HepG2 (cell line): ENCODE measurements at regions not wholly inside any gene's neighbourhood (a gene's known extent, or its start where the extent isn't known, plus 50 kb on each side); places are given as distances from the start of the nearest gene placed in this dataset.

Experiments
- ASH2L ChIP-seq: fragments of 300-600, 200-600 bp; sonication (generic); IDR thresholded peaks from 2 replicates; pipeline ENCODE4 v1.7.0; 2017; ENCODE audit warnings: low read depth, mild to moderate bottlenecking, moderate library complexity, mixed read lengths, low read length; ENCODE audit not compliant: insufficient read length
- HDAC2 ChIP-seq: sonication (generic); formaldehyde crosslinking; IDR thresholded peaks from 2 replicates; pipeline ENCODE4 v1.4.0; 2020; ENCODE audit warnings: missing genetic modification reagents
- HIC2 ChIP-seq: sonication (generic); formaldehyde crosslinking; IDR thresholded peaks from 2 replicates; pipeline ENCODE4 v1.9.0; 2022; ENCODE audit warnings: low read depth, missing genetic modification reagents
- HNRNPK ChIP-seq: fragments of 200-400 bp; formaldehyde crosslinking; IDR thresholded peaks from 2 replicates; pipeline ENCODE4 v1.6.1; 2018; ENCODE audit warnings: low read length, low read depth, moderate library complexity, mild to moderate bottlenecking; ENCODE audit not compliant: poor library complexity, severe bottlenecking
- NFIC ChIP-seq: IDR thresholded peaks from 2 replicates; pipeline ENCODE4 v1.6.1; 2012; ENCODE audit warnings: mild to moderate bottlenecking, low read length, inconsistent platforms
- ZFP91 ChIP-seq: sonication (generic); formaldehyde crosslinking; IDR thresholded peaks from 2 replicates; pipeline ENCODE4 v1.9.0; 2022; ENCODE audit warnings: missing genetic modification reagents, mild to moderate bottlenecking, borderline replicate concordance
- ZNF205 ChIP-seq: IDR thresholded peaks from 2 replicates; pipeline ENCODE4 v1.6.1; 2018; ENCODE audit warnings: missing biosample characterization, missing genetic modification reagents
- ZNF350 ChIP-seq: sonication (generic); formaldehyde crosslinking; IDR thresholded peaks from 2 replicates; pipeline ENCODE4 v1.4.0; 2020; ENCODE audit warnings: mild to moderate bottlenecking, low read depth, missing genetic modification reagents, borderline replicate concordance
- ZNF678 ChIP-seq: sonication (generic); formaldehyde crosslinking; IDR thresholded peaks from 2 replicates; pipeline ENCODE4 v1.4.0; 2020; ENCODE audit warnings: mild to moderate bottlenecking, missing genetic modification reagents
- ZNF749 ChIP-seq: sonication (generic); formaldehyde crosslinking; IDR thresholded peaks from 2 replicates; pipeline ENCODE4 v1.8.0; 2022; ENCODE audit warnings: mild to moderate bottlenecking, missing genetic modification reagents, moderate library complexity, borderline replicate concordance
- ZSCAN12 ChIP-seq: sonication (generic); formaldehyde crosslinking; IDR thresholded peaks from 2 replicates; pipeline ENCODE4 v1.9.0; 2021; ENCODE audit warnings: mild to moderate bottlenecking, missing genetic modification reagents
- TF ChIP-seq, protein P1 (sequence below): sonication (generic); formaldehyde crosslinking; conservative IDR thresholded peaks from 2 replicates; pipeline ENCODE4 v1.4.0; 2020; ENCODE audit warnings: missing genetic modification reagents
- TF ChIP-seq, protein P2 (sequence below): sonication (generic); formaldehyde crosslinking; IDR thresholded peaks from 2 replicates; pipeline ENCODE4 v1.8.1; 2023; ENCODE audit warnings: mild to moderate bottlenecking, missing genetic modification reagents
- TF ChIP-seq, protein P3 (sequence below): sonication (generic); formaldehyde crosslinking; IDR thresholded peaks from 2 replicates; pipeline ENCODE4 v1.4.0; 2020; ENCODE audit warnings: mild to moderate bottlenecking, missing genetic modification reagents

- TF ChIP-seq, protein P1, sequence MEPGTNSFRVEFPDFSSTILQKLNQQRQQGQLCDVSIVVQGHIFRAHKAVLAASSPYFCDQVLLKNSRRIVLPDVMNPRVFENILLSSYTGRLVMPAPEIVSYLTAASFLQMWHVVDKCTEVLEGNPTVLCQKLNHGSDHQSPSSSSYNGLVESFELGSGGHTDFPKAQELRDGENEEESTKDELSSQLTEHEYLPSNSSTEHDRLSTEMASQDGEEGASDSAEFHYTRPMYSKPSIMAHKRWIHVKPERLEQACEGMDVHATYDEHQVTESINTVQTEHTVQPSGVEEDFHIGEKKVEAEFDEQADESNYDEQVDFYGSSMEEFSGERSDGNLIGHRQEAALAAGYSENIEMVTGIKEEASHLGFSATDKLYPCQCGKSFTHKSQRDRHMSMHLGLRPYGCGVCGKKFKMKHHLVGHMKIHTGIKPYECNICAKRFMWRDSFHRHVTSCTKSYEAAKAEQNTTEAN (CRISPR knock-in tag), result no peak
- TF ChIP-seq, protein P2, sequence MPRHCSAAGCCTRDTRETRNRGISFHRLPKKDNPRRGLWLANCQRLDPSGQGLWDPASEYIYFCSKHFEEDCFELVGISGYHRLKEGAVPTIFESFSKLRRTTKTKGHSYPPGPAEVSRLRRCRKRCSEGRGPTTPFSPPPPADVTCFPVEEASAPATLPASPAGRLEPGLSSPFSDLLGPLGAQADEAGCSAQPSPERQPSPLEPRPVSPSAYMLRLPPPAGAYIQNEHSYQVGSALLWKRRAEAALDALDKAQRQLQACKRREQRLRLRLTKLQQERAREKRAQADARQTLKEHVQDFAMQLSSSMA, result no peak
- TF ChIP-seq ZNF749 (CRISPR knock-in tag) (no peak), HNRNPK (no peak), ZSCAN12 (CRISPR knock-in tag) (no peak), ZNF205 (no peak), ZNF350 (no peak), ZFP91 (CRISPR knock-in tag) (no peak), NFIC (no peak), HDAC2 (CRISPR knock-in tag) (no peak), HIC2 (no peak), ASH2L (no peak), ZNF678 (CRISPR knock-in tag) (no peak)
- TF ChIP-seq, protein P3, sequence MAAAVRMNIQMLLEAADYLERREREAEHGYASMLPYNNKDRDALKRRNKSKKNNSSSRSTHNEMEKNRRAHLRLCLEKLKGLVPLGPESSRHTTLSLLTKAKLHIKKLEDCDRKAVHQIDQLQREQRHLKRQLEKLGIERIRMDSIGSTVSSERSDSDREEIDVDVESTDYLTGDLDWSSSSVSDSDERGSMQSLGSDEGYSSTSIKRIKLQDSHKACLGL (CRISPR knock-in tag), result no peak
These were observed 188.4 kb upstream of the CACNA2D1 start for GRCh38 chr7:82631998-82632397.
